ENCODE measurements at regions not wholly inside any gene's neighbourhood (a gene's known extent, or its start where the extent isn't known, plus 50 kb on each side); places are given as distances from the start of the nearest gene placed in this dataset.

DNA sequence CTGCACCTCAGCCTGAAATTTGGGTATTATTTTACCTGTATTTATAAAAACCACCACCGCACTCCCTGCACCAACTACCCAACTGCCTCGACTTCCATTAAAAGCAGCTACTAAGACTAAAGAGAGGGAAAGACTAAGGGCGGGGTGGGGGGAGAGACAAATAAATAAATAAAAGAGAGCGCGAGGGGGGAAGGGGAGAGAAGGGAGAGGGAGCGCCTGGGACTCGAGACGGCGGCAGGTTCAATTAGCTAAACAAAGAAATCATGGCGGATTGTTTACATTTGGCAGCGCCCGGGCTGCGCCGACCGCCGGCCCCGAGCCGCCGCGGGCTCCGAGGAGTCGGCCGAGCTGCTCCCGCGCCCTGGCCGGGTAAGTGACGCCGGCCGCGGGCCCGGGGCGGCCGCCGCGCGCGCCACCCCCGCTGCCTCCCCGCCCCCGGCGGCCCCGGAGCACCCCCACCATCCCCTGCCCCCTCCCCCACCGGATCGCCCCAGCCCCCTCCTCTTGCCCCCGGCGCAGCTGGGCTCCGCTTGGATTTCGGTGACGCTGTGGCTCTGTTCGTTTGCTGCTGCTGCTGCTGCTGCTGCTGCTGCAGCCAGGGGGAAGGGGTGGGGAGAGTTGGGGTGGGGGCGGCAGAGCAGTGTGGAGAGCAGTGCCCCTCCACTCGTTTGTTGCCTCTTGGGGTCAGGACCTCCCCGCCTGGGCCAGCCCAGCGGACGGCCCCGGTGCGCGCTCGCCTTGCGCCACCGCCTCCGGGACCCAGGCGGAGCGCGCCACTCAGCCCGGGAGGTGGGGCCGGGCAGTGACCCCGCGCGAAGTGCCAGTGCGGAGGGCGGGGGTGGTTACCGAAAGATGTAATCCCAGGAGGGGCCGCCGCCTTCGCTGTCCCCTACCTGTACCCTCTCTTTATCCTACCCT is 187.2 kb upstream of the FANCL start:
- Histone ChIP-seq H3K9me3 (no peaks in the 10 kb centered on the region), H3K27ac (no peak overlapping the region), H3K4me3 (peak overlapping the region; percentile 45), H3K36me3 (no peaks in the 10 kb centered on the region), H3K4me1 (no peaks in the 10 kb centered on the region), H3K27me3 (ENCODE audit: low read depth) (peaks cover 12% of the 10 kb centered on the region)
- DNase-seq (peak; percentile 36), ATAC-seq (peak; percentile 59 to 79)
- TF ChIP-seq, protein P1, sequence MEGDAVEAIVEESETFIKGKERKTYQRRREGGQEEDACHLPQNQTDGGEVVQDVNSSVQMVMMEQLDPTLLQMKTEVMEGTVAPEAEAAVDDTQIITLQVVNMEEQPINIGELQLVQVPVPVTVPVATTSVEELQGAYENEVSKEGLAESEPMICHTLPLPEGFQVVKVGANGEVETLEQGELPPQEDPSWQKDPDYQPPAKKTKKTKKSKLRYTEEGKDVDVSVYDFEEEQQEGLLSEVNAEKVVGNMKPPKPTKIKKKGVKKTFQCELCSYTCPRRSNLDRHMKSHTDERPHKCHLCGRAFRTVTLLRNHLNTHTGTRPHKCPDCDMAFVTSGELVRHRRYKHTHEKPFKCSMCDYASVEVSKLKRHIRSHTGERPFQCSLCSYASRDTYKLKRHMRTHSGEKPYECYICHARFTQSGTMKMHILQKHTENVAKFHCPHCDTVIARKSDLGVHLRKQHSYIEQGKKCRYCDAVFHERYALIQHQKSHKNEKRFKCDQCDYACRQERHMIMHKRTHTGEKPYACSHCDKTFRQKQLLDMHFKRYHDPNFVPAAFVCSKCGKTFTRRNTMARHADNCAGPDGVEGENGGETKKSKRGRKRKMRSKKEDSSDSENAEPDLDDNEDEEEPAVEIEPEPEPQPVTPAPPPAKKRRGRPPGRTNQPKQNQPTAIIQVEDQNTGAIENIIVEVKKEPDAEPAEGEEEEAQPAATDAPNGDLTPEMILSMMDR (IDR thresholded peaks at IDR 0.05), result no peak
- intact Hi-C loops (cut with DNase I), result no loop called here

DNA sequence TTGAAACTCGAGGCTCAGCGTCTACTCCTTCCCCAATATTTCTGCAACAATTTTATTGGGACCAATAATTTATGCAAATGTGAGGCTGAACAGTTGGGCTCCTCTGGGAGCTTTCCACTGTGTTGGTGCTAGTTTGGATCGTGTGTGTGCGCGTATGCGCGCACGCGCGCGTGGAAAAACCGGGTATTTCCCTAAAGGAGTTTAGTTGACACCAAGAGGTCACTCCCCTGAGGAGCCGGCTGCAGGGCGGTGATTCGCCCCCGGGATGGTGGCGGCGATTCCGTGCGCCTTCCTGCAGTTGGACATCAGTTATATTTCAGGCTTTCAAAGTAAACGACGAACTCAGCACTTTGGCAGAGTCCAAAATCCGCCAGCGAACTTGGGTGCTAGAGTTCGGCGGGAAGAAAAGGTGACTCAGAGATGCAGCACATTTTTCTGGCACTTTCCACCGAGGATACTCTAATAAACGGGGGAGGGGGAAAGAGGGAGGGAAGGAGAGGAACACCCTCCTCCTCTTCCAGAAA is 186.5 kb upstream of the FANCL start:
- Histone ChIP-seq H3K36me3 (no peaks in the 10 kb centered on the region), H3K4me1 (no peaks in the 10 kb centered on the region), H3K27me3 (ENCODE audit: low read depth) (peaks cover 12% of the 10 kb centered on the region), H3K4me3 (peak overlapping the region; percentile 45), H3K9me3 (no peaks in the 10 kb centered on the region), H3K27ac (no peak overlapping the region)
- peak; percentile 62 to 72 for ATAC-seq
- TF ChIP-seq, protein P1 (IDR thresholded peaks at IDR 0.05), result no peak
- DNase-seq, result peak; percentile 43
- intact Hi-C loops (cut with DNase I), result no loop called here

DNA sequence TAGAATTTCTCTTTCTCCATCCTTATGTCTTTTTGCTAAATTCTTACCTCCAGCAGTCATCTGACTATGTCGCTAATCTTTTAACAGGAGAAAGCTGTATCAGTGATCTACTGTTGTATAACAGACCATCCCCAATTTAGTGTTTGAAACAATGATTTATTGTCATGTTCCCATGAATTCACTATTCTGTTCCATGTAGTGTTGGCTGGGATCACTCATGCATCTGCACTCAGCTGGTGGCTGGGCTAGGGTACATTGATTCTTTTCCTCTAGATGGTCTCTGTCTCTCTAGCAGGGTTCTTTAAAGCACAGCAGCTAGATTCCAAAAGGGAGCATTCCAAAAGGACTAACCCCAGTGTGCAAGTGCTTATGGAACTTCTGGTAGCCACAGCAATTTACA is 184.2 kb upstream of the FANCL start:
- H3K27ac ChIP-seq, result no peak overlapping the region
- H3K4me1 ChIP-seq, result no peaks in the 10 kb centered on the region
- ATAC-seq (no peak), DNase-seq (no peak)
- no peaks in the 10 kb centered on the region for H3K9me3 ChIP-seq
- intact Hi-C loops (cut with DNase I), result no loop called here
- no peaks in the 10 kb centered on the region for H3K36me3 ChIP-seq
- TF ChIP-seq, protein P1 (IDR thresholded peaks at IDR 0.05), result no peak
- no peak overlapping the region for H3K4me3 ChIP-seq
- peaks cover 12% of the 10 kb centered on the region for H3K27me3 ChIP-seq (ENCODE audit: low read depth)

DNA sequence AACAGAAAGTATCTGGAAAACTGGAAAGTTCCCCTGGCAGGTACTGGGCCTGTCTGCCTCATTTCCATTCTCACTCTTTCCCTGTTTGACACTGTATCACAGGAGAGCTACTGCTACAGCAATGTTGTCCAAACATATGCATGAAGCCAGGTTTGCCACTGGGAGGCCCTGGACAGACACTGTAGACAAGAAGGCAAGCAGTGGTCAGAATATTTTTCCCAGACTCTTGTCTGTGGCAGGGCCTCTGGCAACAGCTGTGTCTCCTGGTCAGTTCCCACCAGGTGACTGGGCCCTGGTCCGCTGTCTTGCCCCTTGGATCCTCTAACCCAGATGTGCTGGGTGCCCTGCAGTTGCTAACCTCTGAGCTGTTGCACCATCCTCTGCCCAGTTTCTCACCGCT is 178.9 kb upstream of the FANCL start:
- Histone ChIP-seq H3K4me1 (no peaks in the 10 kb centered on the region), H3K4me3 (no peak overlapping the region), H3K27ac (no peak overlapping the region), H3K27me3 (ENCODE audit: low read depth) (no peaks in the 10 kb centered on the region), H3K9me3 (no peaks in the 10 kb centered on the region), H3K36me3 (no peaks in the 10 kb centered on the region)
- DNase-seq (peak; percentile 33), ATAC-seq (no peak)
- TF ChIP-seq, protein P1 (IDR thresholded peaks at IDR 0.05), result no peak
- intact Hi-C loops (cut with DNase I), result no loop called here

DNA sequence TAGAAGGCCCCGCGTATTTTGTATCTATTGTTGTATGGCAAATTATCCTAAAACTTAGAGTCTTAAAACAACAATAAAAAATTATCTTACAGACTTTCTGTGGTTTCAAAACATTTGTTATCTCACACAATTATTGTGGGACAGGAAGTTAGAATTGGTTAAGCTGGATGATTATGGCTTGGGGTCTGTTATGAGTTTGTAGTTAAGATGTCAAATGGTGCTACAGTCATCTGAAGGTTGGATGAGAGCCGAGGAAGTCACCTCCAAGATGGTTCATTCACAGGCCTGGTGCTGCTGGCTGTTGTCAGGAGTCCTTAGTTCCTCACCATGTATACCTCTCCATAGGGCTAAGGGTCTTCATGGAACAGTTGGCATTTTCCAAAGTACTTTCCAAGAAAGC is 175.6 kb upstream of the FANCL start:
- H3K9me3 ChIP-seq, result no peaks in the 10 kb centered on the region
- H3K4me3 ChIP-seq, result no peak overlapping the region
- intact Hi-C loops (cut with DNase I), result no loop called here
- H3K4me1 ChIP-seq, result no peaks in the 10 kb centered on the region
- ATAC-seq, result no peak
- H3K27ac ChIP-seq, result no peak overlapping the region
- DNase-seq, result no peak
- TF ChIP-seq, protein P1 (IDR thresholded peaks at IDR 0.05), result no peak
- H3K36me3 ChIP-seq, result no peaks in the 10 kb centered on the region
- H3K27me3 ChIP-seq (ENCODE audit: low read depth), result no peaks in the 10 kb centered on the region
